Activated CD4-positive, alpha-beta memory T cell treated with anti-CD3 and anti-CD28 coated beads for 36 hours (primary cell): ENCODE measurements at regions not wholly inside any gene's neighbourhood (a gene's known extent, or its start where the extent isn't known, plus 50 kb on each side); places are given as distances from the start of the nearest gene placed in this dataset.
A peak's percentile ranks its signal among the peaks of the same experiment; 100 is the strongest.
"Not testable (repeated sequence)": the region's sequence is repeated elsewhere in the genome, so short reads cannot be mapped to it uniquely, and the experiment has no call there.

Experiments used
- CTCF ChIA-PET: fragments of 350-600 bp; sonication (Branson Sonifier 250); formaldehyde crosslinking; loops from one replicate; lab custom pipeline; 2021; ENCODE audit warnings: antibody characterized with exemption, inconsistent platforms; lab: Charles Lee
- POLR2A ChIA-PET: fragments of 350-600 bp; sonication (Branson Sonifier 250); formaldehyde crosslinking; loops from one replicate; lab custom pipeline; 2021; ENCODE audit warnings: antibody characterized with exemption; lab: Charles Lee
- DNase-seq: peaks from one replicate; pipeline ENCODE4 v3.0.0-alpha.2; 2020
- H3K27ac Mint-ChIP-seq: one replicate; pipeline ENCODE4 v1.8.0; 2021; ENCODE audit warnings: mixed read lengths
- H3K27me3 Mint-ChIP-seq: one replicate; pipeline ENCODE4 v1.8.0; 2021; ENCODE audit warnings: mixed read lengths
- H3K36me3 Mint-ChIP-seq: one replicate; pipeline ENCODE4 v1.8.0; 2021; ENCODE audit warnings: mixed read lengths
- H3K4me1 Mint-ChIP-seq: one replicate; pipeline ENCODE4 v1.8.0; 2021; ENCODE audit warnings: low read depth, mixed read lengths
- H3K4me3 Mint-ChIP-seq: one replicate; pipeline ENCODE4 v1.8.0; 2021; ENCODE audit warnings: mild to moderate bottlenecking, mixed read lengths
- H3K9me3 Mint-ChIP-seq: one replicate; pipeline ENCODE4 v1.8.0; 2021; ENCODE audit warnings: mixed read lengths
- intact Hi-C: fragments of 100-400 bp; cut with micrococcal nuclease; formaldehyde crosslinking; loops from one replicate; pipeline ENCODE4 v1.15.1; 2023

DNA sequence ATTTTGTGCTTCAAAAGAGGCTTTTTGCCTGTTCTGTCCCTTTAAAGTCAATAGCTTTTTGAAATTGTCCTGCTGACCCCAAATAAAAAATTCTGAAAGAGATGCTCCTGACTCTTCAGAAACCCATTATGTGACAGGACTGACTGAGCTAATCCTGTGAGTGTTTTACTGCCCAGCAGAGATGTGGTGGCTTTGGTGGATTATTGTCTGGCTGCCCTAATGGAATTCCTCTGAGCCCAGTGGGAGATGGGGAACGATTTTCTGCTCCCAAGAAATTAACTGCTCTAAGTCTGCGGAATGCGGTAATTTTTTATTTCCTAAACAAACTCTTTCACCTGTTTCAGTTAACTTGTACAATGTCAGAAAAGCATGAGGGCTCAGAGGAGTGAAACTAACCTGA, 258.2 kb downstream of the IKZF2 start:
- Mint-ChIP-seq H3K4me1 (no peaks in the 10 kb centered on the region), H3K4me3 (no peak overlapping the region), H3K27ac (no peak overlapping the region), H3K9me3 (no peaks in the 10 kb centered on the region), H3K27me3 (no peaks in the 10 kb centered on the region), H3K36me3 (no peaks in the 10 kb centered on the region)
- POLR2A ChIA-PET: no interaction called here
- DNase-seq: no peak
- intact Hi-C loops: no loop called here
- CTCF ChIA-PET: no interaction called here

DNA sequence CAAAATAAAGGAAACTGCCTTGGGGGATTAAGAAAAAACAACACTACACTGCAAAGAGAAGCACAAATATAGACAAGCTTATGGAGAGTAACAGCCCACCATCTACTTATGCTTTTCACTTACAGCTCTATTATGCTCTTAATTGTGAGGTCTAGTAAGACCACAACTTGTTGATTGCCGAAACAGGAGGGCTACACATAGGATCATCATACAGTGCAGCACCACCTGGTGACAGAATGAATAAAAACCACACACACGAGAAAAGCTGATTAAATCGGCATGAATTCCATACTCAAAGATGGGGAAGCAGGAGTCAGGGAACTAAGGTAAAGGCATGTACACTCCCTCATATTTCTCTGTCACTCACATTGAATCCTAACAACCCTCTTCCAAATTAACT, 259.2 kb downstream of the IKZF2 start:
- Mint-ChIP-seq H3K4me3 (no peak overlapping the region), H3K9me3 (no peaks in the 10 kb centered on the region), H3K4me1 (no peaks in the 10 kb centered on the region), H3K36me3 (no peaks in the 10 kb centered on the region), H3K27me3 (no peaks in the 10 kb centered on the region), H3K27ac (no peak overlapping the region)
- POLR2A ChIA-PET: no interaction called here
- CTCF ChIA-PET: interaction anchor here (1.3 to 1.5 kb wide), 2 partner anchors 24 to 116 kb away, joined by 4 read pairs; no protein-coding TSS in a partner anchor
- no peak for DNase-seq
- intact Hi-C loops: no loop called here

DNA sequence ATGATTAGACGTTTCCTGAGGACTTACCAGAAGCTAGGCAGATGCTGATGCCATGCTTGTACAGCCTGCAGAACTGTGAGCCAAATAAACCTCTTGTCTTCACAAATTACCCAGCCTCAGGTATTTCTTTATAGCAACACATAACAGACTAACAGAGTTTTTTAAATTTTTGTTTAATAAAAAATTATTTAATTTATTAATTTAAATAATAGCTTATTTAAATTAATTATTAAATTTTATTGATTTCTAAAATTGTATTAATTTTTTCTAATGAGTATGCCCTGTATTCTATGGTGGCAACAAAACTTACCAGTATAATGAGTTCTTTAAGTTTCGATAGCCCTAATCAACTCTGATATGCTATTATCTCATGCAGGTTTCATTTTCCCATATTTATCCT, 259.8 kb downstream of the IKZF2 start:
- CTCF ChIA-PET: interaction anchor here (1.3 to 1.5 kb wide), 2 partner anchors 23 to 115 kb away, joined by 4 read pairs; no protein-coding TSS in a partner anchor
- no peak overlapping the region for H3K4me3 Mint-ChIP-seq
- DNase-seq: no peak
- intact Hi-C loops: no loop called here
- H3K36me3 Mint-ChIP-seq: no peaks in the 10 kb centered on the region
- POLR2A ChIA-PET: no interaction called here
- H3K27ac Mint-ChIP-seq: no peak overlapping the region
- H3K27me3 Mint-ChIP-seq: no peaks in the 10 kb centered on the region
- no peaks in the 10 kb centered on the region for H3K4me1 Mint-ChIP-seq
- no peaks in the 10 kb centered on the region for H3K9me3 Mint-ChIP-seq

DNA sequence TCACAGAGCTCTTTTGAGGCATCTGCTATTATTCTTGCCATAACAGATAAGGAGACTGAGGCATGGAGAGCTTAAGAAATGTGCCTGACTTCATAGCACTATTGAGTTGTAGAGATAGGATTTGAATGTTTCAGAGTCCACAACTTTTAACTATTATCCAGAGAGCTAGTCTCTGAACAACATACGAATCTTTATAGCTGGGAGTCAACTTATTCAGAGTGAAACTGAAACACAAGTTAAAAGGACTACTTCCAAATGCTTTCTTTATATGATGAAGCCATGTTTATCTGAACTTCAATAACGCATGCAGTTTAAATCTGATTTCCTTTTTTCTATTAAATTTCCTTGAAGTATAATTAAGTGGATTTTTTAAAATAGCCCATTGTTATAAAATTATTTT, 268.8 kb downstream of the IKZF2 start:
- Mint-ChIP-seq H3K36me3 (no peaks in the 10 kb centered on the region), H3K27me3 (no peaks in the 10 kb centered on the region), H3K9me3 (peaks cover 40% of the 10 kb centered on the region), H3K4me1 (no peaks in the 10 kb centered on the region), H3K4me3 (no peak overlapping the region), H3K27ac (no peak overlapping the region)
- POLR2A ChIA-PET: no interaction called here
- intact Hi-C loops: no loop called here
- CTCF ChIA-PET: no interaction called here
- DNase-seq: no peak

DNA sequence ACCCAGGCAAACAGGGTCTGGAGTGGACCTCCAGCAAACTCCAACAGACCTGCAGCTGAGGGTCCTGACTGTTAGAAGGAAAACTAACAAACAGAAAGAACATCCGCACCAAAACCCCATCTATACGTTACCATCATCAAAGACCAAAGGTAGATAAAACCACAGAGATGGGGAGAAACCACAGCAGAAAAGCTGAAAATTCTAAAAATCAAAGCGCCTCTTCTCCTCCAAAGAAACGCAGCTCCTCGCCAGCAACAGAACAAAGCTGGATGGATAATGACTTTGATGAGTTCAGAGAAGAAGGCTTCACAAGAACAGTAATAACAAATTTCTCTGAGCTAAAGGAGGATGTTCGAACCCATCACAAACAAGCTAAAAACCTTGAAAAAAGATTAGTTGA, 274.9 kb downstream of the IKZF2 start:
- H3K4me3 Mint-ChIP-seq, H3K36me3 Mint-ChIP-seq, DNase-seq, H3K4me1 Mint-ChIP-seq, intact Hi-C loops, H3K27me3 Mint-ChIP-seq, H3K27ac Mint-ChIP-seq, POLR2A ChIA-PET, CTCF ChIA-PET: not testable (repeated sequence)
- peaks cover 13% of the 10 kb centered on the region for H3K9me3 Mint-ChIP-seq

DNA sequence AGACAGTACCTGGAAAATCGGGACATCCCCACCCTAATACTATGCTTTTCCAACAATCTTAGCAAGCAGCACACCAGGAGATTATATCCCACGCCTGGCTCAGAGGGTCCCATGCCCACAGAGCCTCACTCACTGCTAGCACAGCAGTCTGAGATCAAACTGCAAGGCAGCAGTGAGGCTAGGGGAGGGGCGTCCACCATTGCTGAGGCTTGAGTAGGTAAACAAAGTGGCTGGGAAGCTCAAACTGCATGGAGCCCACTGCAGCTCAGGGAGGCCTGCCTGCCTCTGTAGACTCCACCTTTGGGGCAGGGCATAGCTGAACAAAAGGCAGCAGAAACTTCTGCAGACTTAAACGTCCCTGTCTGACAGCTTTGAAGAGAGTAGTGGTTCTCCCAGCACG, 275.5 kb downstream of the IKZF2 start:
- CTCF ChIA-PET, H3K4me1 Mint-ChIP-seq, intact Hi-C loops, DNase-seq, H3K27ac Mint-ChIP-seq, POLR2A ChIA-PET, H3K36me3 Mint-ChIP-seq, H3K4me3 Mint-ChIP-seq, H3K27me3 Mint-ChIP-seq: not testable (repeated sequence)
- peaks cover 13% of the 10 kb centered on the region for H3K9me3 Mint-ChIP-seq

DNA sequence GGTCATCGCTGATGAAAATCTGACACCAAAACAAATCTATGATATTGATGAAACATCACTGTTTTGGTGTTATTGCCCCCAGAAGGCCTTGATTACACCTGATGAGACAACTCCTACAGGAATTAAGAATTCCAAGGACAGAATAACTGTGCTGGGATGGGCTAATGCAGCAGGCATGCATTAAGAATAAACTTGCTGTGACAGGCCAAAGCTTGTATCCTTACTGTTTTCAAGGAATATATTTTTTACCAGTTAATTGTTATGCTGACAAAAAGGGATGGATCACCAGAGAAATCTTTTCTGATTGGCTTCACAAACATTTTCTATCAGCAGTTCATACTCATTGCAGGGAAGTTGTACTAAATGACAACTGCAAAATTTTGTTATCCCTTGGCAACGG, 278.2 kb downstream of the IKZF2 start:
- DNase-seq: no peak
- intact Hi-C loops: no loop called here
- ChIA-PET POLR2A (no interaction called here), CTCF (no interaction called here)
- H3K27me3 Mint-ChIP-seq: no peaks in the 10 kb centered on the region
- no peaks in the 10 kb centered on the region for H3K9me3 Mint-ChIP-seq
- no peak overlapping the region for H3K4me3 Mint-ChIP-seq
- H3K4me1 Mint-ChIP-seq: no peaks in the 10 kb centered on the region
- H3K36me3 Mint-ChIP-seq: no peaks in the 10 kb centered on the region
- H3K27ac Mint-ChIP-seq: no peak overlapping the region

DNA sequence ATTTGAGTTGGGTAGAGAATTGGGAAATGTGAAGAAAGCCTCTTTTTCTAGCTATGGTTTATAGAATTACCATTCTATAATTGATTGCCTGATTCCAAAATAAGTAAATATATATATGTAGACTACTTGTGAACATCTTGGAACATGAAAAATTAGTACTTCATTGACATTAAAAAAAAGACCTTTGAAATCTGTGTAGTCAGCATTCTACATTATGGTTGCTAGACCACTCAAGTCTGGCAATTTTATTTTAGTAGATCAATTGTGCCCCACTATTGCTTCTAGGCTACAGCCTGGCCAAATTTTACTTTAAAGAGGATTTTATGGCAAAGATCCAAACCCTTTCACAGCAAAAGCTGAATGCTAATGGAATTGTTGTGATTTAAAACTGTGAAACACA, 279.8 kb downstream of the IKZF2 start:
- no peak for DNase-seq
- Mint-ChIP-seq H3K36me3 (no peaks in the 10 kb centered on the region), H3K4me3 (no peak overlapping the region), H3K27ac (no peak overlapping the region), H3K9me3 (no peaks in the 10 kb centered on the region), H3K4me1 (no peaks in the 10 kb centered on the region), H3K27me3 (no peaks in the 10 kb centered on the region)
- ChIA-PET POLR2A (no interaction called here), CTCF (no interaction called here)
- intact Hi-C loops: no loop called here

DNA sequence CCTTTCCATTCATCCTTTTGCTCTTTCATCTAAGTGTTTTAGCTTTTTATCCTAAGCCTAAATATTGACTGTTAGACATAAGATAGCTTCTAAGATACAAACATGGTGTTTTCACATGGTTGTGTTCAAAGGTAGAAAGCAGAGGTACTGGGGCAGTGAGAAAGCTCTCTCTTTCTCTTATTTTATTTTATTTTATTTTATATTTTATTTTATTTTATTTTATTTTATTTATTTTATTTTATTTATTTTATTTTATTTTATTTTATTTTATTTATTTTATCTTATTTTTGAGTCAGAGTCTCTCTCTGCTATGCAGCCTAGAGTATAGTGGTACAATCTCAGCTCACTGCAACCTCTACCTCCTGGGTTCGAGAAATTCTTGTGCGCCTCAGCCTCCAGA, 287.2 kb downstream of the IKZF2 start:
- H3K27ac Mint-ChIP-seq: no peak overlapping the region
- DNase-seq: no peak
- peaks cover 5% of the 10 kb centered on the region for H3K36me3 Mint-ChIP-seq
- intact Hi-C loops: loop anchor here (5.0 kb wide), 2 partner anchors 153 to 383 kb away; no protein-coding TSS in a partner anchor
- CTCF ChIA-PET: interaction anchor here (0.7 to 2.0 kb wide), 6 partner anchors 76 to 381 kb away, joined by 3 to 14 read pairs (median 3); no protein-coding TSS in a partner anchor
- peaks cover 31% of the 10 kb centered on the region for H3K9me3 Mint-ChIP-seq
- POLR2A ChIA-PET: no interaction called here
- H3K4me3 Mint-ChIP-seq: no peak overlapping the region
- no peaks in the 10 kb centered on the region for H3K27me3 Mint-ChIP-seq
- H3K4me1 Mint-ChIP-seq: no peaks in the 10 kb centered on the region

DNA sequence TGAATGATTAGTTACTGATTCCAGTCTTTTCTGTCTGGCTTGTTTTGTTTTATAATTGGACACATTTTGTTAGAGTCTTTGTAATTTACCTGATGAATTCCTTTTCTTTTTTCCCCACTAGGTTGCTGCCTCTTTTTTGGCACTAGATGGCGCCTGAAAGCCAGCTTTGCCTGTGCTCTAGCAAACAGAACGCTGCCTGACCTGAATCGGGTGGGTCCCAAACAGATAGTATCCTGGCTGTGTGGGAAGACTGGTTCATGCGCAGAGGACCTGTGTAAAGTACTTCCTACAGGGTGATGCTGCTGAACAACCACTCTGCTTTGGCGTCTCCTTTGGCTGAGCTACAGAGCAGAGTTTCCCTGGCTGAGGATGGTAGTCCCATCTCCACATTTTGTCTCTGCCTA, 288.2 kb downstream of the IKZF2 start:
- H3K36me3 Mint-ChIP-seq: peaks cover 5% of the 10 kb centered on the region
- H3K27ac Mint-ChIP-seq: no peak overlapping the region
- CTCF ChIA-PET: interaction anchor here (1.1 to 2.0 kb wide), 5 partner anchors 13 to 382 kb away, joined by 3 to 14 read pairs (median 3); no protein-coding TSS in a partner anchor
- intact Hi-C loops: loop anchor here (1.0 to 5.0 kb wide), 3 partner anchors 154 to 384 kb away; no protein-coding TSS in a partner anchor
- no peaks in the 10 kb centered on the region for H3K4me1 Mint-ChIP-seq
- H3K9me3 Mint-ChIP-seq: peaks cover 31% of the 10 kb centered on the region
- DNase-seq: peak; percentile 41
- no peaks in the 10 kb centered on the region for H3K27me3 Mint-ChIP-seq
- POLR2A ChIA-PET: no interaction called here
- H3K4me3 Mint-ChIP-seq: no peak overlapping the region

DNA sequence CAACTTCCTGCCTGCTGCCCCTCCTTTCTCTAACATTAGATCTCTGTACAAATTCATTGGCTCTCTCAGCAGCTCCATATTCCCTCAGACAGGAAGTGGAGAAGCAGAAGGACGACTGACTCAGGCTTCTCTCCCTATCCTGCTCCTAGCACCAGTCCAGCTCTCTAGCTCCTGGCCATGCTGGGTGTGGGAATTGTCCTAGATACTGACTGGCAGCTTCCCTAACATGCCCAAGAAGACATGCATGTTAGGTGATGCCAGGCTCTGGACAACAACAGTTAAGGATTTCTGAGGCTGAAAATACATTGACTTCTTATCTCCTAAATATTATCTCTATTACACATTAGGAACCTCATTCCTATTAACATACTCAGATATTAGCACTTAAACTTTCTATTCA, 292.9 kb downstream of the IKZF2 start:
- ChIA-PET CTCF (no interaction called here), POLR2A (no interaction called here)
- Mint-ChIP-seq H3K27ac (no peak overlapping the region), H3K9me3 (peaks cover 23% of the 10 kb centered on the region), H3K4me3 (no peak overlapping the region), H3K36me3 (peaks cover 3% of the 10 kb centered on the region), H3K4me1 (no peaks in the 10 kb centered on the region), H3K27me3 (no peaks in the 10 kb centered on the region)
- DNase-seq: no peak
- intact Hi-C loops: no loop called here

DNA sequence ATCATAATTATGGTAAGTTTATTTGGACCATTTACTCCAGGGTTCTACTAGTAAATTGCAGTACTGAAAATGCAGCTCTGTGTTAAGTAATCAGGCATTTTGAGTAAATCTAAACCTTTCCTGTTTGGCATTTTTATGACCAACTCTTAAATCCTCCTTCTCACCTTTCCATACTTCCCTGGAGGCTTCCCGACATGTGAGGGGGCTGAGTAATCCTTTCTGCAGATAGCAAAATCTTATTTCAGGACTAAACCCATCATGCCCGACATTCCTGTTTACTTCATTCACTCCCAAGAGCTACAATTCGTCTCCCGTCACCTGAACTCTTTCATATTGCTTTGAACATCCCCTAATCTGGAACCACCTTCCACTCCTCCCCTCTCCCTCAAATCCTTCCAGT, 296.6 kb downstream of the IKZF2 start:
- Mint-ChIP-seq H3K27me3 (no peaks in the 10 kb centered on the region), H3K27ac (no peak overlapping the region), H3K4me3 (no peak overlapping the region), H3K9me3 (no peaks in the 10 kb centered on the region), H3K4me1 (no peaks in the 10 kb centered on the region), H3K36me3 (no peaks in the 10 kb centered on the region)
- ChIA-PET POLR2A (no interaction called here), CTCF (no interaction called here)
- DNase-seq: no peak
- intact Hi-C loops: loop anchor here (5.0 kb wide), 1 partner anchor 77 kb away; no protein-coding TSS in a partner anchor

DNA sequence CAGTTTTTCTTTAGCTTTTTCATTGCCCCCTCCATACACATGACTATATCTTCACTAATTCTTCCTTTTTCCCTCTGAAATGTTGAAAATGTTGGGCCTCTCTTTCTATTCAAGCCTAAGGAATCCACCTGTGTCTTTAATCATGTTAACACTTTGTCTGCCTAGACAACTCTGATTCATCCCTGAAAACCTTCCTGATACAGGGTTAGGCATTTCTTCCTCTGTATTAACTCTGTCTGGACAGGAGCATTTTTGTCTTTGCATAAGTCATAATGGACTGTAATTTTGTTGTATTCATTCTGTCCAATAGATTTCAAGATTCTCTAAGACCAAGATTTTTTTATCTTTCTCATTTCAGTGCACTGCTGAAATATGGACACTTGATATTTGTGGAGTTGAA, 297.3 kb downstream of the IKZF2 start:
- no peak for DNase-seq
- H3K9me3 Mint-ChIP-seq: no peaks in the 10 kb centered on the region
- intact Hi-C loops: loop anchor here (5.0 kb wide), 1 partner anchor 77 kb away; no protein-coding TSS in a partner anchor
- H3K27me3 Mint-ChIP-seq: no peaks in the 10 kb centered on the region
- ChIA-PET POLR2A (no interaction called here), CTCF (no interaction called here)
- H3K4me3 Mint-ChIP-seq: no peak overlapping the region
- no peaks in the 10 kb centered on the region for H3K36me3 Mint-ChIP-seq
- H3K27ac Mint-ChIP-seq: no peak overlapping the region
- H3K4me1 Mint-ChIP-seq: no peaks in the 10 kb centered on the region
